ENCODE measurements at regions not wholly inside any gene's neighbourhood (a gene's known extent, or its start where the extent isn't known, plus 50 kb on each side); places are given as distances from the start of the nearest gene placed in this dataset.

GRCh38 chr5:85168474-85168873, 783.8 kb upstream of the EDIL3 start:
- no peak for FAIRE-seq

GRCh38 chr5:85170183-85170582, 785.5 kb upstream of the EDIL3 start:
- no peak for FAIRE-seq
- DNase-seq (ENCODE audit: low spot score) = no peak

More at GRCh38 chr5:85168474-85168873, 783.8 kb upstream of the EDIL3 start:
- no peak for DNase-seq (ENCODE audit: low spot score)

- FAIRE-seq (no peak), DNase-seq (ENCODE audit: low spot score) (no peak)
Observed at GRCh38 chr5:85173469-85173868, 788.8 kb upstream of the EDIL3 start.

GRCh38 chr5:85182344-85182743, 797.7 kb upstream of the EDIL3 start:
- DNase-seq (ENCODE audit: low spot score) = no peak
- FAIRE-seq = no peak

GRCh38 chr5:85204289-85204688, 819.6 kb upstream of the EDIL3 start:
- peak; percentile 50 for FAIRE-seq
- DNase-seq (ENCODE audit: low spot score) = no peak

GRCh38 chr5:85205430-85205829, 820.8 kb upstream of the EDIL3 start:
- no peak for FAIRE-seq
- DNase-seq (ENCODE audit: low spot score) = no peak

- FAIRE-seq (no peak), DNase-seq (ENCODE audit: low spot score) (no peak)
Observed at GRCh38 chr5:85225388-85225787, 840.7 kb upstream of the EDIL3 start.

GRCh38 chr5:85249204-85249603, 864.5 kb upstream of the EDIL3 start:
- DNase-seq (ENCODE audit: low spot score) (no peak), FAIRE-seq (no peak)

GRCh38 chr5:85263125-85263524, 878.4 kb upstream of the EDIL3 start:
- no peak for DNase-seq (ENCODE audit: low spot score)
- FAIRE-seq = no peak

GRCh38 chr5:85266692-85267091, 882.0 kb upstream of the EDIL3 start:
- FAIRE-seq = no peak
- no peak for DNase-seq (ENCODE audit: low spot score)

- DNase-seq (ENCODE audit: low spot score) (no peak), FAIRE-seq (no peak)
Observed at GRCh38 chr5:85268194-85268593, 883.5 kb upstream of the EDIL3 start.

GRCh38 chr5:85278193-85278592, 893.5 kb upstream of the EDIL3 start:
- DNase-seq (ENCODE audit: low spot score) (no peak), FAIRE-seq (no peak)

- FAIRE-seq (no peak), DNase-seq (ENCODE audit: low spot score) (no peak)
Observed at GRCh38 chr5:85288914-85289313, 904.2 kb upstream of the EDIL3 start.

GRCh38 chr5:85293145-85293785, 908.6 kb upstream of the EDIL3 start:
- FAIRE-seq = no peak
- peak; percentile 26 for DNase-seq (ENCODE audit: low spot score)

- no peak for FAIRE-seq
- no peak for DNase-seq (ENCODE audit: low spot score)
Observed at GRCh38 chr5:85304524-85304923, 919.8 kb upstream of the EDIL3 start.

GRCh38 chr5:85305766-85306165, 921.1 kb upstream of the EDIL3 start:
- no peak for FAIRE-seq
- no peak for DNase-seq (ENCODE audit: low spot score)

GRCh38 chr5:85311536-85311935, 926.9 kb upstream of the EDIL3 start:
- DNase-seq (ENCODE audit: low spot score) = no peak
- FAIRE-seq = no peak

- DNase-seq (ENCODE audit: low spot score) (no peak), FAIRE-seq (no peak)
Observed at GRCh38 chr5:85320495-85320894, 935.8 kb upstream of the EDIL3 start.

- DNase-seq (ENCODE audit: low spot score) (no peak), FAIRE-seq (no peak)
Observed at GRCh38 chr5:85333276-85333675, 948.6 kb upstream of the EDIL3 start.

- DNase-seq (ENCODE audit: low spot score) = no peak
- FAIRE-seq = no peak
Observed at GRCh38 chr5:85337435-85337834, 952.8 kb upstream of the EDIL3 start.

GRCh38 chr5:85340790-85341189, 956.1 kb upstream of the EDIL3 start:
- no peak for DNase-seq (ENCODE audit: low spot score)
- no peak for FAIRE-seq

- DNase-seq (ENCODE audit: low spot score) = no peak
- no peak for FAIRE-seq
Observed at GRCh38 chr5:85345818-85346217, 961.1 kb upstream of the EDIL3 start.

- no peak for DNase-seq (ENCODE audit: low spot score)
- no peak for FAIRE-seq
Observed at GRCh38 chr5:85357309-85357708, 972.6 kb upstream of the EDIL3 start.

- no peak for FAIRE-seq
- DNase-seq (ENCODE audit: low spot score) = no peak
Observed at GRCh38 chr5:85375525-85375924, 990.8 kb upstream of the EDIL3 start.
